GM19324 (cell line): ENCODE measurements at regions not wholly inside any gene's neighbourhood (a gene's known extent, or its start where the extent isn't known, plus 50 kb on each side); places are given as distances from the start of the nearest gene placed in this dataset.
"Not testable (repeated sequence)": the region's sequence is repeated elsewhere in the genome, so short reads cannot be mapped to it uniquely, and the experiment has no call there.

Experiments
- ATAC-seq: cut with Tn5 transposase; IDR thresholded peaks from one replicate; pipeline ENCODE4 v1.9.1; 2021; ENCODE audit warnings: mild to moderate bottlenecking, moderate library complexity; ENCODE audit not compliant: unreplicated experiment, low FRiP score

GRCh38 chr5:116814626-116815385 is 240.2 kb upstream of the SEMA6A start:
- no peak for ATAC-seq

DNA sequence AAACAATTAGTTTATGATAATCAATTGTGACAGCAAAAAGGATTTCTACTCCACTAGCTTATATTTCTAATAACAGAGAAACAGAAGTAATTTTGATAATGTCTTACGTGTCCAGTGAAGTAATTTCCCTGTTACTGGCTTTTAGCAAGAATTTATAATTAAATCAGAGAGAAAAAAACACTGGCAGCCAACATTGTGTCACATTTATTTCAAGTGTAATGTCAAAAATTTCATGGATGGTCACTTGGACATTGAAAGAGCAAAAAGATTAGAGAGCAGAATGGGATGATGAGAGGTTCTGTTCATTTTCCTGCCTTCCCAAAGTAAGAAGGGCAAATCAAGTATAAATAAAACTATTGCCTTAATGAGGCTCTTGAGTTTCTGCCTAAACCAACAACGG is 239.3 kb upstream of the SEMA6A start:
- ATAC-seq, result no peak

DNA sequence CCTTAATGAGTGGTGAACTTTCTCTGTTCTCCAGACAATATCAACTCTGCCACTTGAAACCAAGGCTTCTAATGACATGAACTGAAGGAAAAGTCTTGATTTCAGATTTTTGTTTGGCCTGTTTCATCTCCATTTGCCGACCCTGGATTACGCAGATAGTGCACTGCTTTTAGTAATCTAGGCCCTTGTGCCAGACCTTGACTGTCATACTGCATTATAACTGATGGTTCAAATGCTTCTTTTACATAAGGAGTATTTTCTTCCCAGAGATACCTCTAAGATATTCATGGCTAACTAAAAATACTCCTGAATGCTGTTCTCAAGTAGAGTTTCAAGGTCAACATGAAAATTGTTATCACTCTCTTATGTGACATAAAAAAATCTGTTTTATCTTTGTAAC is 238.7 kb upstream of the SEMA6A start:
- no peak for ATAC-seq

DNA sequence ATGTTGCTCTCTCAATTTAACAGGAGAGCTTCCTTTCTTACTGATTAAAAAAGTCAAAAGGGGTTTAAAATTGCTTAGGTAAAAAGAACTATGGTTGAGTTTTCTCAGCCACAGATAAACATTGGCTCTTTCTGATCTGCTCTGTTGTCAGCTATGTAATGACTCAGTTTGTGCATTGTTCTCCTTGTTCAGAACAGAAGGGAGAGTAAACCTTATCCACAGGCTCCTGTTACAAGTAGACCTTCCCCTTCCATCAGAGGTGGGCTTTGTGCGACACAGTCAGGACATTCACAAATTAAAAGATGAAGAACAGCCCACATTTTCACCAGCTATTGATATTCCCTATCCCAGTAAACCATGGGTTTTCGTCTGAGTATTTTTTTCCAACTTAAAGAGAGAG is 236.3 kb upstream of the SEMA6A start:
- ATAC-seq, result no peak

- ATAC-seq, result no peak
Observed at GRCh38 chr5:116806836-116807235, 232.2 kb upstream of the SEMA6A start.

GRCh38 chr5:116799401-116799800 is 224.8 kb upstream of the SEMA6A start:
- ATAC-seq, result no peak

GRCh38 chr5:116795189-116795588 is 220.6 kb upstream of the SEMA6A start:
- ATAC-seq, result no peak

- ATAC-seq, result no peak
Observed at GRCh38 chr5:116789522-116789921, 214.9 kb upstream of the SEMA6A start.

DNA sequence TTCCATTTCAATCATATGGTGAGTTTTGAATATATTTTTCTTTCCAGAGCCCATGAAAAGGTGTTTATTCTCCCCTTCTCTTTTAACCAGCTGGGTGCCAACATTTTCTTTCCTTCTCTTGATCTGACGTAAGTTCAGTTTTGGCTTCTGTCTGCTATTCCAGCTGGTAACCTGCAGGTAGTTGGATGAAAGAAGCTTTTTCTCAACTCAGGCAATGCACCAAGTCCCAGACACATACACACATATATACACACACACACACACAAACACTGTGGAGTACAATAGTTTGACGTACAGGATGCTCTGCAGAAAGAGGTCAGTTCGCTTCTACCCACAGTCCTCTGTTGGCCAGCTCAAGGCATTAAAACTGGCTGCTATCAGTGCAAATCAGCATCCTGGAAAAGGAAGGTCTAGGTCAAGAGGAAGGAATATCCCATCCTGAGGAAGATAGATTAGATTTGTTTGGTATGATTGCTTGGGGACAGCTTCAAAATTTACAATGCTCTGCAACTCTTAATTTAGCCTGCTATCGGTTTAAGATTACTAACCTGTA is 214.3 kb upstream of the SEMA6A start:
- no peak for ATAC-seq

- ATAC-seq, result no peak
Observed at GRCh38 chr5:116787570-116787969, 212.9 kb upstream of the SEMA6A start.

DNA sequence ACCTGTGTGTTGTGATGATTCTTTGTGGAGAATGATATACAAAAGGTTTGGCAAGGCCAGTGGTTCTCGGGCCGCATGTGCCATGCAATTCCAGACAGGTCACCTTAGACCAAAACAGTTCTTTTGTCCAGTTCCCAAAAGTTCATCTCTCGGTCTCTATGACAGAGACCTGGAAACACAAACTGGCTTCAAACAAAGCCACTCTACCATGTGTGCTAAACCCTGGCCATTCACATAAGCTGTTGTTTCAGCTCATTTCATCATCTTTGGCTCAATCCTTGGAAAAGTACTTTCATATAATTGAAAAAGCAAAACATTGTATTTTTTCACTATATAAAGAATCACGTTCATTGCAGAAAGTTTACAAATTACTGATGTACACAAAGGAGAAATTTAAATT is 210.5 kb upstream of the SEMA6A start:
- no peak for ATAC-seq

DNA sequence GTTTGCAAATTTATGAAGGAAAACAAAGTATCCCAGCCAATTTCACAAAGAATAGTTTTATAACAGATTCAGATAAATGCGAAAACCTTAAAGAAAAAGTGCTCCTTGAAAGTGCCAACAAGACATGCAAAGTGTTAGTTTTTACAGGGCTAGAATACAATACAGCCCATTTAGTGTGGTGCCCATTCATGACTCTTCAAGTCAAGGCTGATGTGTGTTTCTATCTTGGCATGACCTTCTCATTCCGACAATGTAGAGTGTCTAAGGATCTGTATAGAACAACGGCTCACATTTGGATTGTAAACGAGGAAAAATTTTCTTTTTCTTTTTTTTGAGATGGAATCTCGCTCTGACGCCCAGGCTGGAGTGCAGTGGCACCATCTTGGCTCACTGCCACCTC is 205.2 kb upstream of the SEMA6A start:
- no peak for ATAC-seq

DNA sequence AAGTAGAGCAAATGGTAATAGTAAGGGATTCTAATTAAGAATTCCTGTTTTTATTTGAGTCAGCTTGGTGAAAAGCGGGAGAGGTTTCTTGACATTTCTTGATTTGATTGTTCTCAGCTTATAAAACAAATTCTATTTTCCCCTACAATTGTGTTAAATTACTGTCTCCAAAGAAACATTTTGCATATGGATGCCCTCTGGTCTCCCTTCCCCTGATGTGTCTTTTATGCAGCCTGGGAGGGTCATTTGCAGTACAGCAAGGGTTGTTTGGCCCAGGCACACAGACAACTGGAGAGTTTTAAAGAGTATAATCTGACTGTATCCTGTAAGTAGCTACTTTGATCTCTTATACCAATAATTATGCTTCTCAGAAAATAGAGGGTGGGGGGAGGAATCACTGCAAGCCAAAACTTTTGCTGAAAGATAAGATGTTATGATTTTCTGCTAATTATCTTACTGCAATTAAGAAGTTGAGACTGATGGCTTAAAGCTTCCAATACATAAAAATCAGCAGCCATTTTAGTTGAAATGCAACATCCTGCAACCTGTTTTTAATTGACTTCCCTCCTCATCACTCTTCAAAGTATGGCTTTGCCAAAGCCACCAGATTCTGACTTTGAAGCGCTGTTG is 204.1 kb upstream of the SEMA6A start:
- ATAC-seq, result no peak

DNA sequence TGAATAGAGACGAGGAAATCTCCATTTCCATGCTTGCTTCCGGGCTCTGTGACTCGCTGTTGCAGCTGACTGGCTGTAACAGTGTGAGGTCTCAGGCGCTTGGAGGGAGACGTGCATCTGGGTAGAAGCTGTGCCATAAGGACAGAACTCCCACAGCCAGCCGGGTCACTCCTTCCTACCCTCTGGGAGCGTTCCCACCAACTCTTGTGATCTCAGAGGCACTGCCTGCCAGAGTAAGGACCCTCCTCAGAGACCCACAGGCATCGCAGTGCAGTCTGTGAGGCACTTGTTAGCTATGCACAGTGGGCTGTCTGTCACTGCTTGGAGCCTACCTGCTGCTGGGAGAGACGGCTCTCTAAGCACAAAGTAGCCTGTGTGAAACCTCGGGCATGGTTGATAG is 203.4 kb upstream of the SEMA6A start:
- ATAC-seq, result no peak

GRCh38 chr5:116773926-116774325 is 199.3 kb upstream of the SEMA6A start:
- ATAC-seq, result no peak

DNA sequence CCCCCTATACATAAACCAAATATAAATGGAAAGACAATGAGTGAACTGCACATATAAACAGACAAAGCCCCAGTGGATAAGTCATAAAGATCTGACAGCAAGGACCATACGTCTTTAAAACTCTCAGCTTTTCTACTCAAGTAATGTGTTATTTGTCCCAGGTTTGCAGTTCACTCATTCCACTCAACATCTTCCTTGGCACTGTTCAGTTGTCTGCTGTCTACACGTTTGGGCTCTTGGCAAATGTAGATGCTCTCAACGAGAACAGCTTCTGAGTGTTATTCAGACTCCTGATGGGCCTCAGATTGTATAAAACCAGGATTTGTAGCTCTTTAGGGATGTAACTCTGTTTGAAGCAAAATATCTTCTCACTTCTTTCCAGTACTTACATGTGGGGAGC is 198.2 kb upstream of the SEMA6A start:
- no peak for ATAC-seq

DNA sequence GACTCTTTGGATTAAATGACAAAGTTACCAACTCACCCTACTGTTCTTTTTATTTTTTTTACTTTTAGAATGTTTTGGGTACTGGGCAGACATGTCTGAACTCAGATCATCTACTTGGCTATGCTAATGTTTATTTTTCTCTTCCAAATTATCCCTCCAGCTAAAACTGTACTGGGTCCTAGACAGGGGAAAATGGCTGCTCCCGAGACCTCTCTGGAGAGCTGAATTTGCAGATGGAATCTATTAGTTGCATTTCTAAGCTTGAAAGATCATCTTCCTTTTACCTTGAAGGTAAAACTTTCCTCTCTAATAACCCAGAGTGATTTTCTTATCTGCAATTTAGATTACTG is 197.5 kb upstream of the SEMA6A start:
- no peak for ATAC-seq

DNA sequence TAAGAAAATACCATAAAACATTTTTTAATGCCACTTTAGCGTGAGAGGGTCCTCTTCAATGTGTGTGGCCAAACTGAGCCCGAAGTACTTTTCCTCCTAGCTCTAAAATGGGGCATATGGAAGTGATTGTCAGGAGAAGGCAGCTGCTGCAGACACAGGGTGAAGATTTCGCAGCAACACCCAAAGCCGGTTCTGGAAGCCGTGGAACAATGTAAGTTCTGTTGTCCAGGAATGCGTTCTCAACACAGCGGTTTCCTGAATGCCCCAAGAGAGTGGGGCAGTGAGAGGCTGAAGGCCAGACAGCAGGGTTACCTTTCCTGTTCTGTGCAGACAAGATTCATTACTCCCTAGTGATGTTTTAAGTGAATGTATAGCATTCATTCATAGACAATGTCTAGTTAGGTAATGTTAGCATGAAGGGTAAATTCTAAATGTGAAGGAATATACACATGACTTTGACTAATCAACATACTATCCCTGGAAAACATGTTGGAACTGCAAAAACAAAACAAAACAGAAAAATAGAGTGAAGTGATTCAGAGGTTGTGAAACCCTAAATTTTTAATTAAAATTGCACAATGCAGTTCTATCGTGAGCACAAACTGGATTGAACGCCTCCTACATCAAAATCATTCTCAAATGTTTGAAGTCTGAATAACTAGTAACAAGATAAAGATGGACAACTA is 197.0 kb upstream of the SEMA6A start:
- ATAC-seq, result no peak

- ATAC-seq, result not testable (repeated sequence)
Observed at GRCh38 chr5:116769953-116770352, 195.3 kb upstream of the SEMA6A start.

DNA sequence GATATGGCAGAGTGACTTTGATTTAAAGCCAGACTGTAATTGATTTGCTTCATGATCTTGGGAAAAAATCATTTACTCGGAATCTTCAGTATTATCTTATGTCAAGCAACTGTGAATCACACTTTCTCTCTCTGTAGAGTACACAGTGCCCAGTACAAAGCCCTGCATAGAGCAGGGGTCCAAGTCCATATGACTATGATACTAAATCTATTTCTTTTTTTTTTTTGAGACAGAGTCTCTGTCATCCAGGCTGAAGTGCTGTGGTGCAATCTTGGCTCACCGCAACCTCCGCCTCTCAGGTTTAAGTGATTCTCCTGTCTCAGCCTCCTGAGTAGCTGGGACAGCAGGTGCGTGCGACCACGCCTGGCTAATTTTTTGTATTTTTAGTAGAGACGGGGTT is 194.8 kb upstream of the SEMA6A start:
- no peak for ATAC-seq

- no peak for ATAC-seq
Observed at GRCh38 chr5:116766470-116766947, 191.9 kb upstream of the SEMA6A start.
